ENCODE measurements at regions not wholly inside any gene's neighbourhood (a gene's known extent, or its start where the extent isn't known, plus 50 kb on each side); places are given as distances from the start of the nearest gene placed in this dataset.
"Not testable (repeated sequence)": the region's sequence is repeated elsewhere in the genome, so short reads cannot be mapped to it uniquely, and the experiment has no call there.

- DNase-seq, result no peak
Observed at GRCh38 chr16:48978501-48978900, 303.1 kb downstream of the CBLN1 start.

- no peak for DNase-seq
Observed at GRCh38 chr16:48972236-48972635, 309.4 kb downstream of the CBLN1 start.

- no peak for DNase-seq
Observed at GRCh38 chr16:48971571-48972077, 310.0 kb downstream of the CBLN1 start.

GRCh38 chr16:48970216-48970615 is 311.4 kb downstream of the CBLN1 start:
- no peak for DNase-seq

- no peak for DNase-seq
Observed at GRCh38 chr16:48969611-48970010, 312.0 kb downstream of the CBLN1 start.

- DNase-seq, result no peak
Observed at GRCh38 chr16:48965386-48965785, 316.3 kb downstream of the CBLN1 start.

GRCh38 chr16:48963901-48964615 is 317.6 kb downstream of the CBLN1 start:
- DNase-seq, result no peak

- no peak for DNase-seq
Observed at GRCh38 chr16:48963306-48963705, 318.3 kb downstream of the CBLN1 start.

- no peak for DNase-seq
Observed at GRCh38 chr16:48961546-48961945, 320.1 kb downstream of the CBLN1 start.

- DNase-seq, result no peak
Observed at GRCh38 chr16:48960830-48961229, 320.8 kb downstream of the CBLN1 start.

GRCh38 chr16:48959747-48960146 is 321.9 kb downstream of the CBLN1 start:
- DNase-seq, result no peak

GRCh38 chr16:48959204-48959603 is 322.4 kb downstream of the CBLN1 start:
- DNase-seq, result no peak

- no peak for DNase-seq
Observed at GRCh38 chr16:48958681-48959080, 323.0 kb downstream of the CBLN1 start.

GRCh38 chr16:48956620-48957019 is 325.0 kb downstream of the CBLN1 start:
- no peak for DNase-seq

- DNase-seq, result no peak
Observed at GRCh38 chr16:48955837-48956236, 325.8 kb downstream of the CBLN1 start.

GRCh38 chr16:48951621-48952125 is 330.0 kb downstream of the CBLN1 start:
- not testable (repeated sequence) for DNase-seq

GRCh38 chr16:48950184-48950583 is 331.5 kb downstream of the CBLN1 start:
- no peak for DNase-seq

GRCh38 chr16:48949636-48950035 is 332.0 kb downstream of the CBLN1 start:
- DNase-seq, result no peak

GRCh38 chr16:48948911-48949310 is 332.7 kb downstream of the CBLN1 start:
- no peak for DNase-seq

GRCh38 chr16:48947371-48947713 is 334.3 kb downstream of the CBLN1 start:
- no peak for DNase-seq

- no peak for DNase-seq
Observed at GRCh38 chr16:48946686-48947370, 334.8 kb downstream of the CBLN1 start.

GRCh38 chr16:48942996-48943395 is 333.0 kb upstream of the N4BP1 start:
- no peak for DNase-seq

- no peak for DNase-seq
Observed at GRCh38 chr16:48936811-48937210, 326.8 kb upstream of the N4BP1 start.

- DNase-seq, result no peak
Observed at GRCh38 chr16:48932216-48932855, 322.4 kb upstream of the N4BP1 start.
